MG63 (cell line): ENCODE measurements at regions not wholly inside any gene's neighbourhood (a gene's known extent, or its start where the extent isn't known, plus 50 kb on each side); places are given as distances from the start of the nearest gene placed in this dataset.
"Not testable (repeated sequence)": the region's sequence is repeated elsewhere in the genome, so short reads cannot be mapped to it uniquely, and the experiment has no call there.

ENCODE experiments used
- DNase-seq: peaks from one replicate; pipeline ENCODE4 v3.0.0-alpha.2; 2020
- H3K27me3 ChIP-seq: fragments of 250-450 bp; sonication (Bioruptor Pico); 2 replicates; pipeline ENCODE4 v1.5.1; 2020; ENCODE audit warnings: mild to moderate bottlenecking, moderate library complexity
- H3K36me3 ChIP-seq: fragments of 250-450 bp; sonication (Bioruptor Pico); 2 replicates; pipeline ENCODE4 v1.5.1; 2020; ENCODE audit warnings: mild to moderate bottlenecking, moderate library complexity
- H3K4me3 ChIP-seq: fragments of 250-450 bp; sonication (Bioruptor Pico); 2 replicates; pipeline ENCODE4 v1.5.1; 2020; ENCODE audit warnings: mild to moderate bottlenecking, moderate library complexity
- H3K9me3 ChIP-seq: fragments of 250-450 bp; sonication (Bioruptor Pico); 2 replicates; pipeline ENCODE4 v1.5.1; 2020; ENCODE audit warnings: mild to moderate bottlenecking, moderate library complexity

- no peak for DNase-seq
- no peaks in the 10 kb centered on the region for H3K36me3 ChIP-seq
- no peak overlapping the region for H3K4me3 ChIP-seq
- H3K9me3 ChIP-seq = no peaks in the 10 kb centered on the region
- no peaks in the 10 kb centered on the region for H3K27me3 ChIP-seq
These were observed 461.0 kb downstream of the EIPR1 start for GRCh38 chr2:2916621-2917020.

- no peaks in the 10 kb centered on the region for H3K9me3 ChIP-seq
These were observed 463.4 kb downstream of the EIPR1 start for GRCh38 chr2:2914252-2914651.

GRCh38 chr2:2913601-2914120, 464.0 kb downstream of the EIPR1 start:
- DNase-seq = no peak
- Histone ChIP-seq H3K9me3 (no peaks in the 10 kb centered on the region), H3K36me3 (no peaks in the 10 kb centered on the region), H3K4me3 (no peak overlapping the region), H3K27me3 (no peaks in the 10 kb centered on the region)

More at GRCh38 chr2:2914252-2914651, 463.4 kb downstream of the EIPR1 start:
- Histone ChIP-seq H3K36me3 (no peaks in the 10 kb centered on the region), H3K4me3 (no peak overlapping the region), H3K27me3 (no peaks in the 10 kb centered on the region)
- DNase-seq = no peak

DNA sequence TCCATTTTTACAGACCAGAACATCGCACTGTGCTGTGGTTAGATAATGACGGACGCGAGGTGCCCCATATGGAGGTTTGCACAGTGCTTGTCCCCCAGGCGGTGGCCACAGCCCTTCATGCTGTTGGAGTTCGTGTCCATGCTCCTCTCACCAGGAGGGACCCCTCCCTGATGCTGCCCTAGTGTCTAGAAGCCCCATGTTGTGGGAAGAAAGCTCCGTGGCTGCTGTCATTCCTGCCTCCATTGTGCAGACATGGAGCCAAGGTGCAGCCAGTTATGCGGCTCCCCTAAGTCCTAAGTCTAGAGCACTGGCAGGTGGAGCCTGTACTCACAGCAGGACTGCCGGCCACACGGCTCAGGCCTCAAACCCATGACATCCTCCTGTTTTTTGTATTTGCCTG, 464.9 kb downstream of the EIPR1 start:
- H3K4me3 ChIP-seq = no peak overlapping the region
- no peaks in the 10 kb centered on the region for H3K9me3 ChIP-seq
- DNase-seq = no peak
- no peaks in the 10 kb centered on the region for H3K27me3 ChIP-seq
- H3K36me3 ChIP-seq = no peaks in the 10 kb centered on the region

GRCh38 chr2:2912293-2912692, 465.3 kb downstream of the EIPR1 start:
- no peak overlapping the region for H3K4me3 ChIP-seq
- no peak for DNase-seq
- H3K36me3 ChIP-seq = no peaks in the 10 kb centered on the region
- no peaks in the 10 kb centered on the region for H3K9me3 ChIP-seq
- H3K27me3 ChIP-seq = no peaks in the 10 kb centered on the region

DNA sequence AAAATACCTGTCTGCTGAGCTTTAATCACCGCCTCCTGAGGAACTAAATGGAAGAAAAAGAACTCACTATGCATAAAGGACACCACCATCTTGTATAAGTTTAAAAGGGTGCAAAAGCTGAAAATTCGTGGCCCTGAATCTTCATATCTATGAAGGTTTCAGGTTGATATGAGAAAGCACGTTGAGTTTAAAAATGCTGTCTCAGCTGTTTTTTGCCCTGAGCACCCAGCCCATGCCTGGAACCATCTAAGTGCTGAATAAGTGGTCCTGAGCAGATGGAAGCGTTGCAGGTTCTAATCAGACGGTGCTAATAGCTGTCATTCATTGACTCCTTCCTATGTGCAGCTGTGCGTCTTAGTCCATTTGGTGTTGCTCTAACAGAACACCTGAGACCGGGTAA, 467.4 kb downstream of the EIPR1 start:
- H3K9me3 ChIP-seq = no peaks in the 10 kb centered on the region
- no peak overlapping the region for H3K4me3 ChIP-seq
- DNase-seq = no peak
- H3K36me3 ChIP-seq = no peaks in the 10 kb centered on the region
- no peaks in the 10 kb centered on the region for H3K27me3 ChIP-seq

GRCh38 chr2:2909086-2910035, 468.3 kb downstream of the EIPR1 start:
- Histone ChIP-seq H3K27me3 (no peaks in the 10 kb centered on the region), H3K9me3 (no peaks in the 10 kb centered on the region), H3K4me3 (no peak overlapping the region), H3K36me3 (no peaks in the 10 kb centered on the region)
- no peak for DNase-seq

DNA sequence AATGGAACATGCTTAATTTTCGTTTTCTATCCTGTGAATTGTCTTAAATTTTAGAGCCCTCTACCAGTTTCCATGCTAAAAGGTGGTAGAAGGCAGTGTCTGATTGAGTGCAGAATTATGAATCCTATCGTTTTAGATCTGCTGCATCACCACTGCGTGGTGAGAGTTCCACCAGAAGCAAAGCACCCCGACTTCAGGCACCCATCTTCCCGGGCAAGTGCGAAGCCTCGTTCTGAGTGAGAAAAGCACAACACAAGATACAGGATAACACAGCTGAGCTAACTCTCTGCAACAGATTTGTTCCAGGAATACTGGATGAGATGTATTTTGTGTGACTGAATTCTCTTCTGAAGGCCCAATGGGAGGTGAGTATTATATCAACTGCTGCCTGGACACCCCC, 471.5 kb downstream of the EIPR1 start:
- no peak for DNase-seq
- H3K27me3 ChIP-seq = no peaks in the 10 kb centered on the region
- no peaks in the 10 kb centered on the region for H3K9me3 ChIP-seq
- no peaks in the 10 kb centered on the region for H3K36me3 ChIP-seq
- no peak overlapping the region for H3K4me3 ChIP-seq

GRCh38 chr2:2904721-2905350, 472.8 kb downstream of the EIPR1 start:
- H3K4me3 ChIP-seq = no peak overlapping the region
- DNase-seq = no peak
- H3K9me3 ChIP-seq = no peaks in the 10 kb centered on the region
- no peaks in the 10 kb centered on the region for H3K36me3 ChIP-seq
- H3K27me3 ChIP-seq = no peaks in the 10 kb centered on the region

- no peak for DNase-seq
- Histone ChIP-seq H3K9me3 (no peaks in the 10 kb centered on the region), H3K4me3 (no peak overlapping the region), H3K36me3 (no peaks in the 10 kb centered on the region), H3K27me3 (no peaks in the 10 kb centered on the region)
These were observed 474.9 kb downstream of the EIPR1 start for GRCh38 chr2:2902547-2903281.

DNA sequence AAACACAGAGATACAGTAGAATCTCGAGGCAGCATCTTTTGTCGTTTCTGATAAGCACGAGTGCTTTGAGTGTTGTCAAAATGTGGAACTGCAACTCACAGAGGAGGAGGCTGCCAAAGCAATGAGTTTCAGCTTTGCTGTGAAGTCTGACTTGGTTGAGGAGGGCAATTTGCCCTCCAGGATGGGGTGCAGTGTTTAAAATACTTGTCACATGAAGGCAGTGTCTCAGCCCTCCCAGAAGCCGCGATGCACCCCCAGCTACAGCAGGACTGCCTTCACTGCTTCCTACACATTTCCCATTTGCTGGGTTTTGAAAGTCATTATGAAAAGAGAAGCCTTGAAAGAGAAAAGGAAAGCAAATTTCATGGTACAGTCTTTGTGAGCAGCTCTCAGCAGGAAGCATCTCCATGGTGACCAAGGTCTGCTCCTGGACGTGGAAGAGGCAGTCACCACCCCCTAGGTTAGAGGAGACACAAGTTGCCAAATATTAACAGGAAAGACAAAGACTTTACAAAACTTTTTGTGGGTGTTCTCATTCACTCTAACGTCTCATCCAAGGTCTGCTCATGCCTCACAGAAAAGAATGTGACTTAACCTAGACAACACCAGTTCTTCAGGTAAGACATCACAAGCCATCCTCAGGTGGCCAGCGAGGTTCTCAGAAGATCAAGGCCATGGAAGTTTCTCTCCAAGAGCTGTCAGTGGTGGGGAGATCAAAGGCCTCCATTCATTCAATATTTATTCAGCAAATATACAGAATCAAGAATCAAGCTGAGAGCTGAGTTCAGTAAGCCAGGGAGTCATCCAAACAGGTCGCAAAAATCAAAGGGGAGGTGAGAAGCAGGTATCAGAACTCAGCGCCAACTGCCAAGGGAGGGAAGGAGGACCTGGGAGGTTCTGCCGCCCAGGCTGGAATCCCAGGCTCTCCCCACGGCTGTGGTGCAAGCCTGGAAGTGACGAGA, 476.0 kb downstream of the EIPR1 start:
- DNase-seq = no peak
- H3K36me3 ChIP-seq = no peaks in the 10 kb centered on the region
- no peak overlapping the region for H3K4me3 ChIP-seq
- H3K9me3 ChIP-seq = no peaks in the 10 kb centered on the region
- H3K27me3 ChIP-seq = no peaks in the 10 kb centered on the region

GRCh38 chr2:2899826-2900225, 477.8 kb downstream of the EIPR1 start:
- H3K27me3 ChIP-seq = no peaks in the 10 kb centered on the region
- DNase-seq = no peak
- no peaks in the 10 kb centered on the region for H3K9me3 ChIP-seq
- no peak overlapping the region for H3K4me3 ChIP-seq
- H3K36me3 ChIP-seq = no peaks in the 10 kb centered on the region

- DNase-seq = no peak
- Histone ChIP-seq H3K4me3 (no peak overlapping the region), H3K36me3 (no peaks in the 10 kb centered on the region), H3K27me3 (no peaks in the 10 kb centered on the region), H3K9me3 (no peaks in the 10 kb centered on the region)
These were observed 478.9 kb downstream of the EIPR1 start for GRCh38 chr2:2898744-2899143.

GRCh38 chr2:2896643-2897042, 481.0 kb downstream of the EIPR1 start:
- H3K9me3 ChIP-seq = no peaks in the 10 kb centered on the region
- DNase-seq = no peak
- H3K36me3 ChIP-seq = no peaks in the 10 kb centered on the region

DNA sequence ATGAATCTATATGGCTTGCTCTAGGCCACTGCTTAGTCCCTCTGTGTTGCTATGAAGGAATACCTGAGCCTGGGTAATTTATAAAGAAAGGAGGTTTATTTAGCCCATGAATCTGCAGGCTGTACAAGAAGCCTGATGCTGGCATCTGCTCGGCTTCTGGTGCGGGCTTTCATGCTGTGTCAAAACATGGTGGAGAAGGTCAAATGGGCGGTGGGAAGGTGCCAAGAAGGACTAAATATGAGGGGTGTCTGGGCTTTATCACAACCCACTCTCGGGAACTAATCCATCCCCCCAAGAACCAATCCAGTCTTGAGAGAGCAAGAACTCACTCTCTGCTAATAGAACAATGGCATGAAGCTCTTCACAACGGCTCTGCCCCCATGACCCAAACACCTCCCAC, 481.6 kb downstream of the EIPR1 start:
- Histone ChIP-seq H3K36me3 (no peaks in the 10 kb centered on the region), H3K9me3 (no peaks in the 10 kb centered on the region), H3K4me3 (no peak overlapping the region), H3K27me3 (no peaks in the 10 kb centered on the region)
- no peak for DNase-seq

More at GRCh38 chr2:2896643-2897042, 481.0 kb downstream of the EIPR1 start:
- Histone ChIP-seq H3K4me3 (no peak overlapping the region), H3K27me3 (no peaks in the 10 kb centered on the region)

DNA sequence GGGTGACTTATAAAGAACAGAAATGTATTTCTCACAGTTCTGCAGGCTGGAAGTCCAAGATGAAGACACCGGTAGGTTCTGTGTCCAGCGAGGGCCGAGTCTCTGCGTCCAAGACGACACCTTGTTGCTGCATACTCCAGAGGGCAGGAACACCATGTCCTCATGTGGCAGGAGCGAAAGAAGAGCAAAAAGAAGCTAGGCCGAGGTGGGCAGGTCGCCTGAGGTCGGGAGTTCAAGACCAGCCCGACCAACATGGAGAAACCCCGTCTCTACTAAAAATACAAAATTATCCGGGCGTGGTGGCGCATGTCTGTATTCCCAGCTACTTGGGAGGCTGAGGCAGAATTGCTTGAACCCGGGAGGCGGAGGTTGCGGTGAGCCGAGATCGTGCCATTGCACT, 483.6 kb downstream of the EIPR1 start:
- H3K9me3 ChIP-seq, H3K4me3 ChIP-seq, H3K27me3 ChIP-seq, H3K36me3 ChIP-seq, DNase-seq: not testable (repeated sequence)
